Activated CD4-positive, alpha-beta T cell treated with anti-CD3 and anti-CD28 coated beads, Interleukin-10, Interleukin-2, amounts not matched to agents 100 ng/mL and 50 ng/mL, durations not matched to agents 16 hours and 8 hours (primary cell): ENCODE measurements at regions not wholly inside any gene's neighbourhood (a gene's known extent, or its start where the extent isn't known, plus 50 kb on each side); places are given as distances from the start of the nearest gene placed in this dataset.

Experiments
- DNase-seq: peaks from one replicate; pipeline ENCODE4 v3.0.0-alpha.2; 2020

DNA sequence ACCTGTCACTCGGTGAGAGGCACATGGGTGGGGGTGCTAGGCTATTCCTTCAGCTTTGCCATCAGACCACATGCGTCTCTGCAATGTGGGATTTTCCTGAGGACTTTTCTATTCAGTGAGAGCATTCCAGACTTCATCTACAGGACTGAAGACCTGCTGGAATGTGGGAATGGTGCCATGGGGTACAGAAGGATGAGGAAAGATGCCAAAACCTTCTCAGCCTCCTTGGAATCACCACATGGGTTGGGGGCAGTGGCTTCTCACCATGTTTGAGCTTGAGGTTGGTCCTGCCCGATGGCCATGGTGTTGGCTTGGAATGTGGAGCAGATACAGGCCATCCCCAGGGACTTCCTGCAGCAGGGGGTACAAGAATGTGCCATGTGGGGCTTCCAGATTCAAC, 80.9 kb upstream of the KLF13 start:
- no peak for DNase-seq

GRCh38 chr15:31247404-31247803, 79.2 kb upstream of the KLF13 start:
- no peak for DNase-seq

GRCh38 chr15:31248263-31248662, 78.4 kb upstream of the KLF13 start:
- no peak for DNase-seq

- DNase-seq: no peak
These were observed 77.7 kb upstream of the KLF13 start for GRCh38 chr15:31248951-31249350.

DNA sequence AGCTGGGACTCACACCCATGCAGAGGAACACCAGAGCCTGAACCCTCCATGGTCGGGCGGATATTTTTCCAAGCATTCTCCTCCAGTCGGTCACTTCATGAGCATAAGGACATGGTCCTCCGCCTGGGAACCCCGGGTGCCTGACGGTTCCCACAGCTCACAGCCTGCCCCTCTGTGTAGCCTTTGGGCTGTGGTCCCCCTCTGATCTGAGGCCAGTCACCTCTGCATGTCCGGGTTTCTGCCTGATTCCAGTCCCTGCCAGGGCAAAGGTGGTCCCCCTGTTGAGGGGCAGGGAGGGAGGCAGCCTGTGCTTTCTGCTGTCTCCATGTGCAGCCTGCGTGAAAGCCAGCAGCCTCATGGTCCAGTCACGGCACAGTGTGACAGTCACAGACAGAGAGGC, 76.6 kb upstream of the KLF13 start:
- no peak for DNase-seq

GRCh38 chr15:31251165-31251564, 75.5 kb upstream of the KLF13 start:
- no peak for DNase-seq

DNA sequence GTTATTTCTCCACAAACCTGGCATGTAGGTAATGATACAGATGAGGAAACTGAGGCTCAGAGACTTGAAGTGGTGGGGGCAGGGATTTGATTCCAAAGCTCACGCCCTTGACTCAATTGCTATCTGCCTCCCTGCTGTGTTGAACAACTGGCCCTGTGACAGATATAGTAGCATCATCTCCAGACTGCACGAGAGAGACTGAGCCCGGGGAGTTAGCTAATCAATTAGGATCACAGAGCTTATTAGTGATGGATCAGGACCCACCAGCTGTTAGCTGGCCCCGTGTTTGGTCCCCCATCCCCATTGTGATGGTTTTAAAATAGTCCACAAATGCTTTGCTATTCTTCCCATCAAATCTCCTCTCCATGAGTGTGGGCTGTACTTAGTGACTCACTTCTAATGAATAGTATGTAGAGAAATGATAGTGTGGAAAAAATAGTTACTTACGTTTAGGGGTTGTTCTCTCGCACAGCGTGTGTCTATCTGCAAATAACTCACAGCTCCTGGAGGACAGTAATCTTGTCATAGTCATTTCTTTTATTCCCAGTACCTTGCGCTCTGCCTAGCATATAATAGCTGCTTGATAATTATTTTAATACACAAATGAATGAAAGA, 74.4 kb upstream of the KLF13 start:
- DNase-seq: no peak

GRCh38 chr15:31254431-31255175, 72.0 kb upstream of the KLF13 start:
- no peak for DNase-seq

- DNase-seq: no peak
These were observed 71.5 kb upstream of the KLF13 start for GRCh38 chr15:31255176-31255510.

DNA sequence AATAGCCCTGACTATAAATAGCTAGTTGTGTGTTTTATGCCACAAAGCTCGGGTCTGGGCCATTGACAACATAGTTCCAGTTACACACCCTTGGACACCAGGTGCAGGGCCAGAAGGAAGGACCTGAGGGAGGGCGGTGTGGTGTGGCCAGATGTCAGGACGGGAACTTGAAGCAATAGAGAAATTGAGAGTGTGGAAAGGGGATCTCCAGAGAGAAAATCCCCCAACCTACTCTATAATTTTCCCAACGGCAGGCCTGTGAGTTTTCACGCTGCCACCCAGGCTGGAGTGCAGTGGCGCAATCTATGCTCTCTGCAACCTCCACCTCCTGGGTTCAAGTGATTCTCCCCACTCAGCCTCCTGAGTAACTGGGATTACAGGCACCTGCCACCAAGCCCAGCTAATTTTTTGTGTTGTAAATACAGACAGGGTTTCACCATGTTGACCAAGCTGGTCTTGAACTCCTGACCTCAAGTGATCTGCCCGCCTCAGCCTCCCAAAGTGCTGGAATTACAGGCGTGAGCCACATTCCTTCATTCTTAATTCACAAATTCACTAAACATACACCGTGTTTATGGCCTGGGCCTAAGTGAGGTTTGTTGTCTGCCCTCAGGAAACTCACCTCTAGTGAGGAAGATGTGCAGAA, 70.8 kb upstream of the KLF13 start:
- DNase-seq: no peak

DNA sequence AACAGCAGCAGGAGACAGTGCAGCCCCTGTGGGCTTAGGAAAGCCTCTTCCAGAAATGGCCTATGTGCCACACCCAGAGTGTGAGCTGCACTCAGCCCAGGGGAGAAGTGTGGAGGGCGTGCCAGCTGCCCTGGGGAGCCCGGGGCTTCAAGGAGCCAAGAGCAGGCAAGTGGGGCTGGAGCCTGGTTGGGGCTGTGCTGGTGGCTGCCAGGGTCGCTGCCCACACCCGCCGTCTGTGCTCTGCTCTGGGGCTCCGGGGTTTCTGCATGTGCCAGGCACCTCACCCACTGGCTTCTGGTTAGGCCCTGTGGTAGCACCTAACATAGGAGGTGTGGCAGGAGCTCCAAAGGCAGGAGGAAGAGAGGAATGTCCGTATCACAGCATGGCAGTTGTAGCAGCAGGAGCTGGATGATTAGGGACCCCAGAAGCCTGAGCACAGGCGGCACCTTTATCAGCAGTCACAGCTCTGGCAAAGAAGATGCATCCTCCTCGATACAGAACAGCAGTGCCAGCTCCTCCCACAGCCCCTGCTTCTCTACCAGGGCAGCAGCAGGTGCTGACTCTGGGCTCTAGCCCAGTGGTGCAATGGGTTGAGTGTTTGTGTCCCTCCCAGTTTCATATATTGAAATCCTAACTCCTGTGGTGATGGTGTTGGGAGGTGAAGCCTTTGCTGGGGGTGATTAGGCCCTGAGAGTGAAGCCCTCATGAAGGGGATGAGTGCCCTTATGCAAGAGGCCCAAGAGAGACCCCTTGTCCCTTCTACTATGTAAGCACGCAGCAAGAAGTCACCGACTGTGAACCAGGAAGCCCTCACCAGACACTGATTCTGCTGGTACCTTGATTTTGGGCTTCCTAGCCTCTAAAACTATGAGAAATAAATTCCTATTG, 70.0 kb upstream of the KLF13 start:
- DNase-seq: no peak

DNA sequence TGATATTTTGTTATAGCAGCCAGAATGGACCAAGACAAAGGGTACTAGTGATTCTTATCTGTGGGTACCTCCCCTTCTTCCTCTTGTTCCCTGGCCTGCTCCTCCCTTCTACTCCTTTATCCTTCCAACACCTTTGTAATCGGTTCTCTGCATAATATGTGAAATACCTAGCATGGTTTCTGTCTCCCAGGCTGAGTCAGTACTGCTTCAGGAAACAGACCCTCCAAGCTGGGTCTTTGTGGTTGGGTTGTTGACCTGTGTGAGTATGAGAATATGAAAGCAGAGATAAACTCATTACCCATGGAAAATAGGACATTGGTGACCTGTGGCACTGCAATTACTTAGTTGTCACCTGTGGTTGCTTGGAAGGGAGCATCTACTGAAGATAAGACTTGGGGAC, 69.3 kb upstream of the KLF13 start:
- no peak for DNase-seq

DNA sequence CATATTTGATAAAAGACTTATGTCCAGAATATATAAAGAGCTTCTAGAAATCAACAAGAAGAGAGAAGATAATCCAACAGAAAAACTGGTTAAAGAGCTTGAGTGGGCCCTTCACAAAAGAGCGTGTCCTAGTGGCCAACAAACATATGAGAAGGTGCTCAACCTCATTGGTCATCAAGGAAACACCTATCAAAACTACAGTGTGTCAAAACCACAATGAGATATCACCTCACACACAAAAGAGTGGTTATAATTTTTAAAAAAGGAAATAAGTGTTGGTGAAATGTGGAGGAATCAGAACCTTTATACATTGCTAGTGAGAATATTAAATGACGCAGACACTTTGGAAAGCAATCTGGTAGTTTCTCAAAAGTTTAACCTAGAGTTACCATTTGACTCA, 68.4 kb upstream of the KLF13 start:
- DNase-seq: no peak

- DNase-seq: no peak
These were observed 66.9 kb upstream of the KLF13 start for GRCh38 chr15:31259562-31260252.

- no peak for DNase-seq
These were observed 65.9 kb upstream of the KLF13 start for GRCh38 chr15:31260646-31261265.

GRCh38 chr15:31261266-31262142, 65.1 kb upstream of the KLF13 start:
- DNase-seq: no peak

- DNase-seq: no peak
These were observed 64.5 kb upstream of the KLF13 start for GRCh38 chr15:31262143-31262530.

DNA sequence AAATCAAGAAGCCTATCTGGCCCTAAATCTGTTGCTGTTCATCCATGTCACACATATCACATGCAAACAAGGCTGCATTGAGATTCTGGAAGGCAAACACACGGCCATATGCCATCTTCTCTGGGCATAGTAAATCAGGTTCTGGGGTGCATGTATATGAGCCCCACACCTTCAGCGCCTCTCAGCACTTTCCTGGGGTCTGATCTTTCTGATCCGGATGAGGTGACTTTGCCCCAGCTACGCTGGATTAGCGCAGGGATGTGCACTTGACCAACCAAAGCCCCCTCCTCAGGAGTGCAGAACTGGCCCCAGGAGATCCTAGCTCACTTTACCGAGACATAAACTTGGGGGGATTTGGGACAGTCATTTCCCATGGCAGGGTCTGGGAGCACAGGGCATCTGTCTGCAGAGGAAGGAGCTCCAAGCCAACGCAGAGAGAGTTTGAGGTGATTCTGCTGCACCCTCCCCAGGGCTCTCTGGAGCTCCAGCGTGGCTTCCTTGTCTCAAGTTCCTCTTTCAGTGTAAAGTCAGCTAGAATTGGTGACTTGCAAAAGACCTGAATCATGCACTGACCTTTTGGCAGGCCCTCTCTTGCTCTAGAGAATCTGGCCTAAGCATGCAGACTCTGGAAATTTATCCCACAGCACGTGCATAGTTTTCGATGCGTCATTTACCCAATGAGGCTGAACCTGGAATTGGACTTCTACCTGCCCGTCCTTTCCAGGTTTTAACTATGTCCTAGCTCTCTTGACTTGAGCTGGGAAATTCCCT, 63.5 kb upstream of the KLF13 start:
- no peak for DNase-seq

GRCh38 chr15:31263751-31264558, 62.7 kb upstream of the KLF13 start:
- peak; percentile 85 for DNase-seq
